ENCODE measurements at regions not wholly inside any gene's neighbourhood (a gene's known extent, or its start where the extent isn't known, plus 50 kb on each side); places are given as distances from the start of the nearest gene placed in this dataset.
"Not testable (repeated sequence)": the region's sequence is repeated elsewhere in the genome, so short reads cannot be mapped to it uniquely, and the experiment has no call there.

- no peak for DNase-seq (ENCODE audit: low spot score)
Measured at GRCh38 chr2:228793116-228793515, 478.0 kb downstream of the PID1 start.

GRCh38 chr2:228786901-228787300 lies 484.2 kb downstream of the PID1 start:
- DNase-seq (ENCODE audit: low spot score) = no peak

GRCh38 chr2:228782281-228782680 lies 488.8 kb downstream of the PID1 start:
- DNase-seq (ENCODE audit: low spot score) = no peak

- DNase-seq (ENCODE audit: low spot score) = no peak
Measured at GRCh38 chr2:228777855-228778355, 493.2 kb downstream of the PID1 start.

DNA sequence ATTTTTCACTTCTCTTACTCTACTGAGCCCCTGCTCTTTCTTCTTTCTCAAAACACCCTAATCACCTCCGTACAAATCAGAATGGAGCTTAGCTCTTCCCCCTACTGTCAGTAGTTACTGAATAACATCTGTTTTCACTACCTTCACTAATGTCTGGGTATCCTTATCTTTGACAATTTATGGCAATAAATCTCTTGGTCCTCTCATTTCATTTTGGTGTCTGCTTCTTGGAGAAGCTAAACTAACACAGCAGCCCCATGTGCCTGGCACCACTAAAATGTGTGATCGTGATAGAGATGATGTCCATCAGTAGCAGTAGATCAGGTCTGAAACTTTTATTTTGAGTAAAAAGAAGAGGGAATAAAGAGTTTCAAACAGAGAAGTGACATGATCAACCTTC lies 496.5 kb downstream of the PID1 start:
- no peak for DNase-seq (ENCODE audit: low spot score)

DNA sequence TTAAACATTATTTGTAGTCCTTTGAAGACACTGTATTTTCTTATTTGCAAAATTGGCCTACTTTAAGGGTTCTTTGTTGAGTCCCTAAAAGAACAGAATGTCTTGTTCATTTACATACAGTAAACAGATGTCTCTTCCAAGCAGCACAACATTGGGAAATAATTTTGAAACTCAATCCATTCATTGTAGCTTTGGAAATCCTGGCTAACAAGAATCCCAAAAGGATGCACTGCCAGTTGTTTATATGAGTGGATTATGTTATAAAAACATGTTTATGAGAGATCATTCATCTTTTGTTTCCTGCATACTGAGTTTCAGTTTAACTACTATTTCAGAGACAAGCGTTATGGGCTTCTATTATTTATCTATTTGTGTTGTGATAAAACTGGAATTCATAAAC lies 499.3 kb downstream of the PID1 start:
- DNase-seq (ENCODE audit: low spot score) = no peak

DNA sequence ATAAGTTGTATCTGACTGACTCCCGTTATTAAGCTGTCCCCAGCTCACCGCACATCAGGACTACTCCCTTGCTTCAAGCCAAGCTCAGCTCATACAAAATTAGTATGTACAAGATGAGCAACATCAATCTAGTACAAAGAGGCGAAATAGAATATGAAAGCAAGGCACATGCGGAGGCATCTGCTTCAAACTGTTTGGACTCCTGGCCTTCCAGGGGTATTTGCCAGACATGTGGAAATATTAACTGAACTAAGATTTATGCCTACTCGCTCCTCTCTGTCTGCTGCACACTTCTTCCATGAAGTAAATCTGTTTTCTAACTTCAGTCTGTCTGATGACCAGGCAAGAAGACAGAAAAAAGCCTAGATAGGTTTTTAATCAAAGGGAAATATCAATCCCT lies 499.8 kb downstream of the PID1 start:
- no peak for DNase-seq (ENCODE audit: low spot score)

DNA sequence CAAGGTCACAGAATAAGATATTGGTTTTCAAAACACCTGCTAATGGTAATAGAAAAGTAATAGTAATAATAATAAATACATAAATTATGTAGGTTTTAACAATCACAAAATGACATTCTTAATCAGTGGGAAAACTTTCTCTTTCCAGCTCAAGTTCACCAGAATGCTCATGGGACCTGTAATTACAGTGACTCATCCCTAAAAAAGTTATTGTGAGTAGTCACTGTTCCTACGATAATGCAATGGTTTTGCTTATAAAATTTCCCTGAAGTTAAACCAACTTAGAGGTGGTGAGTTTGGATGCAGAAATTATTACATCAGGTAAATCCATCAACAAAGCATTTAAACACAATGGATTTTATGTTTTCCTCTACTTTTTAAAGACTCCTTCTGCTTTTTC lies 502.3 kb downstream of the PID1 start:
- peak; percentile 77 for DNase-seq (ENCODE audit: low spot score)

GRCh38 chr2:228768141-228768540 lies 502.9 kb downstream of the PID1 start:
- DNase-seq (ENCODE audit: low spot score) = not testable (repeated sequence)

DNA sequence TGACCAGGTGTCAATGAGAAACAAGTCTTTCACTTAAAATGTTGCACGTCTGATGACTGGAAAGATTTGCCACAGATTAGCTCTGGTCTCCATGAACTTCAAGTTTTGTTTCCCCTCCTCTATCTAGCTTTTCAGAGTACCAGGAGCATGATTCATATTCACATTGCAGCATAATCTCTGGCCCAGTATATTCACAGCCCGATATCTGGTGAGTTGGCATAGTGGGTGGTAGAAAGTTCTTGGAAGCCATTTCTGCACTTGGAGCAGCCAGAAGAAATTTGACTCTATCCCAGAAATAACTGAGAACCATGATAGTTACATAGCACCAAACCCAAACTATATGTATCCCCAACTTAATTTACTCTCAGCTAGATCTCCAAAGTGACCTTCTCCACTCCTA lies 503.9 kb downstream of the PID1 start:
- DNase-seq (ENCODE audit: low spot score) = no peak

DNA sequence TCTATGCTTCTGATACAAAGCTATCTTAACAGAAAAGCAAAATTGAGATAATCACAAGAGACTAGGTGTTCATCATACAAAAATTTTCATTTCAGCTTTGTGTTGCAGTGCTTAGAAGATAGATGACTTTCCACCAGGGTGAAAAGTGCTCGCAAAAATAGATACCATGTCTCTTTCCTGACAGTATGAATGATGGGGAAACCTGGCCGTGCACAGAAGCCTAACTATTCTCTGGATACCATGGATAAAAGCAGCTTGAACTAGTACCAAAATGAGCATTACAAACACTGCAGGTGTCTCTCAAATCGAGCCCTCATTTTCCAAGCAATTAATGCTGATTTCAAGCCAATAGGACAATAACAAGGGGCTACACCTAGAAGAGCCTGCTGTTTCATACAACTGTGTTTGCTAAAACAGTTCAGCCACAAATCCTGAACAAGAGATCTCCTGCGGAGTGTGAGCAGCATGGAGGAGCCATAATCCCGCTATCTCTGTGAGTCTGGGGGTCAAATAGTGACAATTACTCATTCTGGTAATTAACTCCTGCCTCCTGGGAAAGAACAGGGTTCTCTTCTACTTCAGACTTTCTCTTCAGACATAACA lies 507.6 kb downstream of the PID1 start:
- no peak for DNase-seq (ENCODE audit: low spot score)

- DNase-seq (ENCODE audit: low spot score) = no peak
Measured at GRCh38 chr2:228762565-228762964, 508.5 kb downstream of the PID1 start.

GRCh38 chr2:228755661-228756060 lies 515.4 kb downstream of the PID1 start:
- DNase-seq (ENCODE audit: low spot score) = not testable (repeated sequence)

DNA sequence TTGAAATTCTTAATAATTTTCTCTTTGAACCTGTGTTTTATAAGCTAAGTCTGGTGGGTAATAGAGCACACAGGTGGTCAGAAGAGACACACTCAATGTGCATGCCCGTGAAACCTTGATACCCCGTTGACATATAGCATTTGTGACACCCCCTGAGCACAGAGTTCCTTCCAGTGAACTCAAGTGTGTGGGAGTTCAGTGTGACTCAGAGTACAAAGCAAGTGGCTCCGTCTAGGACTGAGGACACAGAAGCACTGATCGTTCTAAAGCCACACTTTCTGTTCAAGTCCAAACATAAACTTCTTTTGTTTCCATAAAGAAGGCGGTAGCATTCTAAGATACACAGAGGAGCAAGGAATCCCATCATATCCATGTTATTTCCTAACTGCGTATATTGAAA lies 523.6 kb downstream of the PID1 start:
- DNase-seq (ENCODE audit: low spot score) = no peak

- DNase-seq (ENCODE audit: low spot score) = no peak
Measured at GRCh38 chr2:228738671-228739380, 532.3 kb downstream of the PID1 start.

DNA sequence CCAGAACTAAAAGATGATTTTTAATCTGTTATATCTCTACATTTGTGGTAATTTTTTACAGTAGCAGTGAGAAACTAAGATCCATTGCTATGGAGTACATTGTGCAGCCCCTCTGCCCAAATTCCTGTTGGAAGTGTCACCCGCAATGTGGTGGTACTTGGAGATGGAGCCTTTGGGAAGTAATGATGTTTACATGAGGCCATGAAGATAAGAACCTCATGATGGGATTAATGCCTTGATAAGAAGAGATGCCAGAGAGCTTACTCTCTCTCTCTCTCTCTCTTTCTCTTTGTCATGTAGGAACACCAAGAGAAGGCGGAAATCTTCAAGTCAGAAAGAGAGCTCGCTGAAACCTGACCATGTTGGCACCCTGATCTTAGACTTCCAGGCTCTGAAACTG lies 535.4 kb downstream of the PID1 start:
- no peak for DNase-seq (ENCODE audit: low spot score)

GRCh38 chr2:228731517-228731916 lies 539.6 kb downstream of the PID1 start:
- peak; percentile 37 for DNase-seq (ENCODE audit: low spot score)

GRCh38 chr2:228728961-228729360 lies 542.1 kb downstream of the PID1 start:
- no peak for DNase-seq (ENCODE audit: low spot score)

- no peak for DNase-seq (ENCODE audit: low spot score)
Measured at GRCh38 chr2:228725031-228725430, 543.5 kb upstream of the SPHKAP start.

- DNase-seq (ENCODE audit: low spot score) = no peak
Measured at GRCh38 chr2:228723599-228723998, 542.1 kb upstream of the SPHKAP start.

DNA sequence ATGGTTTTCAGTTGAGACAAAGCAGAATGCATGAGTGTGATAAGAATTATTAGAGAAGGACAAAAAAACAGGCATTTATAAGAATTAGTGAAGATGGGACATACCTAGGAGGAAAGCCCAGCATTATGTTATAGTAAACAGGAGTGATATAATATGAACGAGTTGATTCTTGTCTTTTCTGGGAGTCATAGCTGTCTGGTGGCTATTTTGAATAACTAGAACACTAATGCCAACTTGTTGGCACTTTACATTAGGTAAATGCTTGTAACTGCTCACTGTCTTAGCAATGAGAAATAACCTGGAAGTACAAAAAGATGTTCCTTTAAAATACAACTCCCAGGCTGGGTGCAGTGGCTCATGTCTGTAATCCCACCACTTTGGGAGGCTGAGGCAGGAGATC lies 540.8 kb upstream of the SPHKAP start:
- no peak for DNase-seq (ENCODE audit: low spot score)

GRCh38 chr2:228720895-228721294 lies 539.4 kb upstream of the SPHKAP start:
- DNase-seq (ENCODE audit: low spot score) = no peak

GRCh38 chr2:228709788-228710371 lies 528.4 kb upstream of the SPHKAP start:
- DNase-seq (ENCODE audit: low spot score) = no peak

Measured in H4 (cell line).